ENCODE measurements at regions not wholly inside any gene's neighbourhood (a gene's known extent, or its start where the extent isn't known, plus 50 kb on each side); places are given as distances from the start of the nearest gene placed in this dataset.

GRCh38 chr17:69605571-69605970, 191.1 kb downstream of the MAP2K6 start:
- H3K36me3 Mint-ChIP-seq (ENCODE audit: low read depth), result peaks cover 2% of the 10 kb centered on the region
- DNase-seq (ENCODE audit: low spot score), result no peak

GRCh38 chr17:69606142-69606800, 191.8 kb downstream of the MAP2K6 start:
- Mint-ChIP-seq H3K27ac (no peak overlapping the region), H3K4me1 (ENCODE audit: low read depth) (peaks cover 41% of the 10 kb centered on the region), H3K27me3 (ENCODE audit: low read depth) (no peaks in the 10 kb centered on the region), H3K36me3 (ENCODE audit: low read depth) (peaks cover 3% of the 10 kb centered on the region), H3K9me3 (peaks cover 10% of the 10 kb centered on the region), H3K4me3 (no peak overlapping the region)
- no peak for DNase-seq (ENCODE audit: low spot score)

More at GRCh38 chr17:69605571-69605970, 191.1 kb downstream of the MAP2K6 start:
- no peaks in the 10 kb centered on the region for H3K27me3 Mint-ChIP-seq (ENCODE audit: low read depth)
- H3K27ac Mint-ChIP-seq, result no peak overlapping the region
- H3K4me1 Mint-ChIP-seq (ENCODE audit: low read depth), result peaks cover 38% of the 10 kb centered on the region
- no peak overlapping the region for H3K4me3 Mint-ChIP-seq
- H3K9me3 Mint-ChIP-seq, result peaks cover 4% of the 10 kb centered on the region

- H3K27ac Mint-ChIP-seq, result peak overlapping the region; percentile 32
- no peaks in the 10 kb centered on the region for H3K27me3 Mint-ChIP-seq (ENCODE audit: low read depth)
- peaks cover 13% of the 10 kb centered on the region for H3K9me3 Mint-ChIP-seq
- peak; percentile 40 for DNase-seq (ENCODE audit: low spot score)
- peaks cover 43% of the 10 kb centered on the region for H3K4me1 Mint-ChIP-seq (ENCODE audit: low read depth)
- no peak overlapping the region for H3K4me3 Mint-ChIP-seq
- peaks cover 6% of the 10 kb centered on the region for H3K36me3 Mint-ChIP-seq (ENCODE audit: low read depth)
Observed at GRCh38 chr17:69607162-69607834, 192.8 kb downstream of the MAP2K6 start.

- Mint-ChIP-seq H3K4me1 (ENCODE audit: low read depth) (peaks cover 35% of the 10 kb centered on the region), H3K36me3 (ENCODE audit: low read depth) (peaks cover 6% of the 10 kb centered on the region), H3K27me3 (ENCODE audit: low read depth) (no peaks in the 10 kb centered on the region), H3K9me3 (peaks cover 10% of the 10 kb centered on the region), H3K4me3 (no peak overlapping the region), H3K27ac (no peak overlapping the region)
- DNase-seq (ENCODE audit: low spot score), result no peak
Observed at GRCh38 chr17:69608141-69608540, 193.6 kb downstream of the MAP2K6 start.

- no peaks in the 10 kb centered on the region for H3K27me3 Mint-ChIP-seq (ENCODE audit: low read depth)
Observed at GRCh38 chr17:69608808-69609472, 194.4 kb downstream of the MAP2K6 start.

GRCh38 chr17:69609473-69610305, 195.2 kb downstream of the MAP2K6 start:
- peaks cover 10% of the 10 kb centered on the region for H3K9me3 Mint-ChIP-seq
- DNase-seq (ENCODE audit: low spot score), result no peak
- H3K27me3 Mint-ChIP-seq (ENCODE audit: low read depth), result no peaks in the 10 kb centered on the region
- no peak overlapping the region for H3K27ac Mint-ChIP-seq
- no peak overlapping the region for H3K4me3 Mint-ChIP-seq
- H3K4me1 Mint-ChIP-seq (ENCODE audit: low read depth), result peaks cover 33% of the 10 kb centered on the region
- H3K36me3 Mint-ChIP-seq (ENCODE audit: low read depth), result peaks cover 6% of the 10 kb centered on the region

More at GRCh38 chr17:69608808-69609472, 194.4 kb downstream of the MAP2K6 start:
- peaks cover 33% of the 10 kb centered on the region for H3K4me1 Mint-ChIP-seq (ENCODE audit: low read depth)
- H3K36me3 Mint-ChIP-seq (ENCODE audit: low read depth), result peaks cover 6% of the 10 kb centered on the region
- no peak for DNase-seq (ENCODE audit: low spot score)
- H3K9me3 Mint-ChIP-seq, result peaks cover 10% of the 10 kb centered on the region
- H3K27ac Mint-ChIP-seq, result no peak overlapping the region
- H3K4me3 Mint-ChIP-seq, result no peak overlapping the region

- Mint-ChIP-seq H3K36me3 (ENCODE audit: low read depth) (no peaks in the 10 kb centered on the region), H3K27ac (no peak overlapping the region), H3K27me3 (ENCODE audit: low read depth) (no peaks in the 10 kb centered on the region), H3K9me3 (no peaks in the 10 kb centered on the region), H3K4me1 (ENCODE audit: low read depth) (no peaks in the 10 kb centered on the region), H3K4me3 (no peak overlapping the region)
- DNase-seq (ENCODE audit: low spot score), result no peak
Observed at GRCh38 chr17:69620363-69620762, 205.9 kb downstream of the MAP2K6 start.

- Mint-ChIP-seq H3K9me3 (peaks cover 4% of the 10 kb centered on the region), H3K4me1 (ENCODE audit: low read depth) (no peaks in the 10 kb centered on the region), H3K27ac (no peak overlapping the region), H3K36me3 (ENCODE audit: low read depth) (no peaks in the 10 kb centered on the region), H3K4me3 (no peak overlapping the region), H3K27me3 (ENCODE audit: low read depth) (peaks cover 3% of the 10 kb centered on the region)
- no peak for DNase-seq (ENCODE audit: low spot score)
Observed at GRCh38 chr17:69625474-69625873, 211.0 kb downstream of the MAP2K6 start.

- Mint-ChIP-seq H3K27me3 (ENCODE audit: low read depth) (peaks cover 3% of the 10 kb centered on the region), H3K9me3 (peaks cover 17% of the 10 kb centered on the region), H3K4me1 (ENCODE audit: low read depth) (no peaks in the 10 kb centered on the region), H3K4me3 (no peak overlapping the region), H3K27ac (no peak overlapping the region), H3K36me3 (ENCODE audit: low read depth) (no peaks in the 10 kb centered on the region)
- no peak for DNase-seq (ENCODE audit: low spot score)
Observed at GRCh38 chr17:69630056-69630635, 215.6 kb downstream of the MAP2K6 start.

DNA sequence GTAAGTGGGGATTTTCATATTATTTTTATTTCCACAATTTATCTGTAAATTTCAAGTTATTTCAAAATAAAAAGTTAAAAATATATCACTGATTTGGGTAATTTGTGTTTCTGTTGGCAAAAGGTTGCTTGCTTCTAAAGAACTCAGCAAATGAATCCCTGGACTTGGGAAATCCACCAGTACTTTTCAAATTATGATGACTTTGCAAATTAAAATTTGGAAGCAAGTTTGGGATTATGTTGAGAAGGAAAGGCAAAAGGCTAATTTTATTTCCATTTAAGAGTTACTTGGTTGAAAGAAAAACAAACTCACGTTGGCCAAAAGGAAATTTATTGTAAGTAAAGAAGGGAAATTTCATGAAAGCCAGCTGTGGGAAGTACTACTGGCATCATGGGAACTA, 220.3 kb downstream of the MAP2K6 start:
- H3K9me3 Mint-ChIP-seq, result peaks cover 13% of the 10 kb centered on the region
- H3K27ac Mint-ChIP-seq, result no peak overlapping the region
- H3K4me3 Mint-ChIP-seq, result no peak overlapping the region

DNA sequence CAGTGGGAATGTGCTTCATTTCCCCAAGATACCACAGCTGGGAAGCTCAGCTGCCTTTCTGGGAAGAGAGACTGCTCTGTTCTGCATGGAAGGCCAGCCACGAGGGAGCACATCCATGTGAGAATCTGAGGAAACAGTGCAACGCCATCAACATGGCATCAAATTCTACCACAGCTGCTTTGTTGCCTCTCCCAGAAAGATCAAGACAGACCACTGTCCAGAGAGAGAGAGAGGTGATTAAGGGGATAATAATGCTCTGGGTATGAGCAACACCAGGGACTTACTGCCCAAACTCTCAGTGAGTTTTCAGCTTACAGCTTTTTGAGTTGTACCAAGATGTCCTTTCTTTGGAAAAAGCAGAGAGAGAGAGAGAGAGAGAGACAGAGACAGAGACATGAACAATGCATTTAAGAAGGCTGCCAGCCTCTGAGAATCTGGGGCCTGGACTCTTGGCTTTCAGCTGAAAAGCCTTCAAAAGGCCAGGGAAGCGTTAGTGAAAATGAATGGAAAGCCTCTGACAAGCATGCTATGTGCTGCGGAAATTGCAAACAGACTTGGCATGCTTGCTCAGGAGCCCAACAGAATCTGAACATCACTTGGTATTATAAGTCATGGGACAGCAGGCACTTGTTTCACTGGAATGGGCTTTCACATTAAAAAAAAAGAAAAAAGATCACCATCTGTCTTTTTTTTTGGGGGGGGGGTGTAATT, 223.1 kb downstream of the MAP2K6 start:
- Mint-ChIP-seq H3K4me3 (no peak overlapping the region), H3K27me3 (ENCODE audit: low read depth) (peaks cover 3% of the 10 kb centered on the region)

More for the DNA sequence above, 220.3 kb downstream of the MAP2K6 start:
- Mint-ChIP-seq H3K36me3 (ENCODE audit: low read depth) (no peaks in the 10 kb centered on the region), H3K27me3 (ENCODE audit: low read depth) (peaks cover 3% of the 10 kb centered on the region), H3K4me1 (ENCODE audit: low read depth) (no peaks in the 10 kb centered on the region)
- no peak for DNase-seq (ENCODE audit: low spot score)

GRCh38 chr17:69639096-69639495, 224.6 kb downstream of the MAP2K6 start:
- H3K36me3 Mint-ChIP-seq (ENCODE audit: low read depth), result no peaks in the 10 kb centered on the region
- no peaks in the 10 kb centered on the region for H3K9me3 Mint-ChIP-seq
- peaks cover 4% of the 10 kb centered on the region for H3K27me3 Mint-ChIP-seq (ENCODE audit: low read depth)

More for the DNA sequence above, 223.1 kb downstream of the MAP2K6 start:
- no peaks in the 10 kb centered on the region for H3K36me3 Mint-ChIP-seq (ENCODE audit: low read depth)
- DNase-seq (ENCODE audit: low spot score), result no peak
- H3K27ac Mint-ChIP-seq, result no peak overlapping the region
- no peaks in the 10 kb centered on the region for H3K4me1 Mint-ChIP-seq (ENCODE audit: low read depth)
- no peaks in the 10 kb centered on the region for H3K9me3 Mint-ChIP-seq

DNA sequence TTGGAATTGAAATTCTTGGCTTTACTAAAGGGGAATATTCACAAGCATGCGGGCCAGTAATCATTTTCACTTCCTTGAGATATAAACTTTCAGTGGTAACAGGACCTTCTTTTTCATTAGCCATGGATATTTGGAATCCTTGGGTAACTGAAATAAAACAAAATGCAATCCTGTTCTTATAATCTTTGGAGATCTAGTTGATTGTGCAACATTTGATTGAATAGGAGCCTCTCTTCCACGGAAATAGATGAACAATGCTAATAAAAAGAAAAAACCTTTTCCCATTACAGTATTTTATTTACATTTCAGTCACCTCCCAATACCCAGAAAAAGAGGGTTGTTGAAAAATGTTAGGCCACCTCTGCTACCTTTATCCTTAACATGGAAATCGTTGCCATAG, 225.6 kb downstream of the MAP2K6 start:
- no peaks in the 10 kb centered on the region for H3K9me3 Mint-ChIP-seq
- no peaks in the 10 kb centered on the region for H3K4me1 Mint-ChIP-seq (ENCODE audit: low read depth)
- no peak overlapping the region for H3K27ac Mint-ChIP-seq
- no peak overlapping the region for H3K4me3 Mint-ChIP-seq
- H3K27me3 Mint-ChIP-seq (ENCODE audit: low read depth), result peaks cover 4% of the 10 kb centered on the region
- DNase-seq (ENCODE audit: low spot score), result no peak
- H3K36me3 Mint-ChIP-seq (ENCODE audit: low read depth), result no peaks in the 10 kb centered on the region

More at GRCh38 chr17:69639096-69639495, 224.6 kb downstream of the MAP2K6 start:
- no peak for DNase-seq (ENCODE audit: low spot score)
- Mint-ChIP-seq H3K4me1 (ENCODE audit: low read depth) (no peaks in the 10 kb centered on the region), H3K4me3 (no peak overlapping the region), H3K27ac (no peak overlapping the region)
